ENCODE measurements at regions not wholly inside any gene's neighbourhood (a gene's known extent, or its start where the extent isn't known, plus 50 kb on each side); places are given as distances from the start of the nearest gene placed in this dataset.

GRCh38 chr9:129273136-129273895, 95.3 kb upstream of the IER5L start:
- no peaks in the 10 kb centered on the region for H3K9me3 ChIP-seq
- CTCF ChIA-PET, result interaction anchor here (1.4 kb wide), 1 partner anchor 9 kb away, joined by 3 read pairs; no protein-coding TSS in a partner anchor
- no peaks in the 10 kb centered on the region for H3K27me3 ChIP-seq (ENCODE audit: insufficient read depth)
- no peak overlapping the region for H3K4me2 ChIP-seq
- no peak overlapping the region for H3K4me3 ChIP-seq (ENCODE audit: low read depth in 2 of 2, low read length in 1 of 2)
- H3K4me1 ChIP-seq (ENCODE audit: control insufficient read depth in 1 of 2, insufficient read depth in 2 of 2, low read depth in 1 of 2, low read length in 1 of 2), result no peaks in the 10 kb centered on the region
- no peak overlapping the region for H2AFZ ChIP-seq (ENCODE audit: low read depth)
- no peaks in the 10 kb centered on the region for H3F3A ChIP-seq (replicated peaks; ENCODE audit: insufficient read depth)
- POLR2A ChIA-PET, result no interaction called here
- H4K20me1 ChIP-seq (ENCODE audit: insufficient read depth), result no peaks in the 10 kb centered on the region
- WGBS (ENCODE audit: low lambda C conversion rate), result 89% methylated on average over 13 of the region's 14 CpGs
- H3K79me2 ChIP-seq (ENCODE audit: insufficient read depth), result no peaks in the 10 kb centered on the region
- DNase-seq, result no peak
- H3K9me2 ChIP-seq, result no peaks in the 10 kb centered on the region
- no peaks in the 10 kb centered on the region for H3K36me3 ChIP-seq (replicated peaks in 1 of 2; ENCODE audit: control insufficient read depth in 1 of 2, insufficient read depth in 2 of 2, low read length in 1 of 2)
- TF ChIP-seq, protein P1, sequence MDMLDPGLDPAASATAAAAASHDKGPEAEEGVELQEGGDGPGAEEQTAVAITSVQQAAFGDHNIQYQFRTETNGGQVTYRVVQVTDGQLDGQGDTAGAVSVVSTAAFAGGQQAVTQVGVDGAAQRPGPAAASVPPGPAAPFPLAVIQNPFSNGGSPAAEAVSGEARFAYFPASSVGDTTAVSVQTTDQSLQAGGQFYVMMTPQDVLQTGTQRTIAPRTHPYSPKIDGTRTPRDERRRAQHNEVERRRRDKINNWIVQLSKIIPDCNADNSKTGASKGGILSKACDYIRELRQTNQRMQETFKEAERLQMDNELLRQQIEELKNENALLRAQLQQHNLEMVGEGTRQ (IDR thresholded peaks at IDR 0.05; ENCODE audit: borderline replicate concordance, low read depth, low read length), result no peak
- TF ChIP-seq FOXJ3 (CRISPR knock-in tag; IDR thresholded peaks at IDR 0.05), result no peak
- no peak for TF ChIP-seq IRF3 (IDR thresholded peaks at IDR 0.05; ENCODE audit: low read depth, low read length)
- no peak for TF ChIP-seq TAF1 (IDR thresholded peaks at IDR 0.05; ENCODE audit: borderline replicate concordance, low read depth, low read length)
- no peak for TF ChIP-seq EZH2phosphoT487 (IDR thresholded peaks at IDR 0.05; ENCODE audit: borderline replicate concordance, low read depth)
- no peak for TF ChIP-seq RCOR1 (IDR thresholded peaks at IDR 0.05; ENCODE audit: low read length)
- TF ChIP-seq RXRA (IDR thresholded peaks at IDR 0.05; ENCODE audit: borderline replicate concordance, low read depth), result no peak
- TF ChIP-seq, protein P2, sequence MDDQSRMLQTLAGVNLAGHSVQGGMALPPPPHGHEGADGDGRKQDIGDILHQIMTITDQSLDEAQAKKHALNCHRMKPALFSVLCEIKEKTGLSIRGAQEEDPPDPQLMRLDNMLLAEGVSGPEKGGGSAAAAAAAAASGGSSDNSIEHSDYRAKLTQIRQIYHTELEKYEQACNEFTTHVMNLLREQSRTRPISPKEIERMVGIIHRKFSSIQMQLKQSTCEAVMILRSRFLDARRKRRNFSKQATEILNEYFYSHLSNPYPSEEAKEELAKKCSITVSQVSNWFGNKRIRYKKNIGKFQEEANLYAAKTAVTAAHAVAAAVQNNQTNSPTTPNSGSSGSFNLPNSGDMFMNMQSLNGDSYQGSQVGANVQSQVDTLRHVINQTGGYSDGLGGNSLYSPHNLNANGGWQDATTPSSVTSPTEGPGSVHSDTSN (IDR thresholded peaks at IDR 0.05), result no peak
- TF ChIP-seq FOXM1 (IDR thresholded peaks at IDR 0.05; ENCODE audit: low read depth), result no peak
- TF ChIP-seq, protein P3, sequence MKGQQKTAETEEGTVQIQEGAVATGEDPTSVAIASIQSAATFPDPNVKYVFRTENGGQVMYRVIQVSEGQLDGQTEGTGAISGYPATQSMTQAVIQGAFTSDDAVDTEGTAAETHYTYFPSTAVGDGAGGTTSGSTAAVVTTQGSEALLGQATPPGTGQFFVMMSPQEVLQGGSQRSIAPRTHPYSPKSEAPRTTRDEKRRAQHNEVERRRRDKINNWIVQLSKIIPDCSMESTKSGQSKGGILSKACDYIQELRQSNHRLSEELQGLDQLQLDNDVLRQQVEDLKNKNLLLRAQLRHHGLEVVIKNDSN (IDR thresholded peaks at IDR 0.05; ENCODE audit: borderline replicate concordance, low read depth), result no peak
- TF ChIP-seq TEAD4 (IDR thresholded peaks at IDR 0.05; ENCODE audit: borderline replicate concordance, insufficient read depth), result no peak
- no peak for TF ChIP-seq GATA2 (CRISPR knock-in tag; IDR thresholded peaks at IDR 0.05)
- no peak for TF ChIP-seq ZBTB33 (IDR thresholded peaks at IDR 0.05; ENCODE audit: borderline replicate concordance, low read depth)
- TF ChIP-seq YY1 (IDR thresholded peaks at IDR 0.05; ENCODE audit: low read depth), result no peak
- no peak for TF ChIP-seq TCF12 (IDR thresholded peaks at IDR 0.05)
- TF ChIP-seq CHD2 (IDR thresholded peaks at IDR 0.05; ENCODE audit: low read length, partially characterized antibody), result no peak
- no peak for TF ChIP-seq RAD21 (IDR thresholded peaks at IDR 0.05; ENCODE audit: low read length)
- TF ChIP-seq RFX5 (IDR thresholded peaks at IDR 0.05; ENCODE audit: low read length), result no peak
- H3K27ac ChIP-seq (ENCODE audit: low read depth in 2 of 2, low read length in 1 of 2), result no peak overlapping the region
- H3K9ac ChIP-seq, result no peak overlapping the region
